Right forelimb (tissue), 1 donor: ENCODE measurements at regions not wholly inside any gene's neighbourhood (a gene's known extent, or its start where the extent isn't known, plus 50 kb on each side); places are given as distances from the start of the nearest gene placed in this dataset.
"Not testable (repeated sequence)": the region's sequence is repeated elsewhere in the genome, so short reads cannot be mapped to it uniquely, and the experiment has no call there.

Experiments
- DNase-seq: peaks from one replicate; pipeline ENCODE4 v3.0.0-alpha.2; 2018

DNA sequence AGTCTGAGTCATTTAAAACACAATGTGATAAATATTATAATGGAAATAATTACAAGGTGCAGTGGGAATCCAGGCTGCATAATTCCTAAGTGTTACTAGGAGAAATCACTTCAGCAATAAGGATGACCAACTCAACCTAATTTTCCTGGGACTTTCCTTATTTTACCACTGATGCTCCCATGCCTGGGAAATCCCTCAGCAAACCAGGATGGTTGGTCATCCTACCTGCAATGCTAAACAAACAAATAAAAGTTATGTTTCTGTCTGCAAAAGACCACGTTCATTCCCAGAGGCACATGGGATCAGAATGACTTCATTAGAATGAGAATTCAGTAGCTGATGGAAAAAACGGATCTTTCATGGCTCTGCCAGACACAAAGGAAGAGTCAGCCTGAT, 130.8 kb upstream of the RAP1B start:
- DNase-seq, result no peak

DNA sequence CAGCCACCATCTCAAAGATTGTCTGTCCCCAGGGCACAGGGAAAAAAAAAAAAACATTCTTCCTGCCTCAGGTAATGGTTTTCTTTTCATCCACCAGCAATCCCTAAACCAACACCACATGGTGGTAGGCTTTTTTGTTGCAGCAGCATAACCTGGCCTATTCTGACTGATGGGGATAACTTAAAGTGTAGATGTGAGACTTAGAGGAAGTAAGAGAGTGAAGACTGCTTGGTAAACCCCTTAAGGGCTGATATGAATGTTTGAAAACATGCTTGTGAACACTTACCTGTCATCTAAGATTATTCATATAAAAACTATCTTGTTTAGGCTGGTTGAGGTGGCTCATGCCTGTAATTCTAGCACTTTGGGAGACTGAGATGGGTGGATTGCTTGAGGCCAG, 130.2 kb upstream of the RAP1B start:
- DNase-seq, result no peak

DNA sequence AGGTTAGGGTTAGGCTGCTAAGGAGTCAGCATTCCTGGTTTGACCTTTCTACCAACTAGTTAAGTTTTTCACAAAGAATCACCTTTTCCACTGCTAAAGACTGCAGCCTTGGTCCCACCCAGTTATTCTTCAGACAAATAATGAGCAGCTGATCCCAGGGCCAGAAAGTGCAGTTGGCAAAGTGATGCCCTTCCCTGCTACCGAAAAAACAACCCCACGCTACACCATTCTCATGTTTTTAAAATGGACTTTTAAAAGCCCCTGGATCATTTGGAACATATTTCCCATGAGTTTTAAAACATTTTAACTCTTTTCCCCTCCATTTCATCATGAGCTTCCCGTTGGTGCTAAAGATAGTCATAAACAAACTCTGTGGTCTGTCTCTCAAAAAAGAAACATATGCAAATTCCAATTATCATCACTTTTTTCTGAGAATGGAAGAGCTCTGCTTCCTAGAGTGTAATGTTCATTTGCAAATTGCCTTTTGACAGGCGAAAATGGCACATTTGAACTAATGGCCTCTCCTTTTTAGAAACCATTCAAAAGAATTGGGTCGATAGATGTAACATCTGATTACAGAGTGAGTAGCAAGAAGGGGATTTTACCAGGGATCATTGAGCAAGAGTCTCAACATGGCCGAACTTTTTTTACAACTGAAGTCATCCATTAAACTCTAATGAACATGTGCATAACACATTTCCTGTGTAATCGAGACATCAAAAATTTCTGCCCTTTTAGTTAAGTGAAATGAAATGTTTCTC, 129.3 kb upstream of the RAP1B start:
- DNase-seq, result no peak

DNA sequence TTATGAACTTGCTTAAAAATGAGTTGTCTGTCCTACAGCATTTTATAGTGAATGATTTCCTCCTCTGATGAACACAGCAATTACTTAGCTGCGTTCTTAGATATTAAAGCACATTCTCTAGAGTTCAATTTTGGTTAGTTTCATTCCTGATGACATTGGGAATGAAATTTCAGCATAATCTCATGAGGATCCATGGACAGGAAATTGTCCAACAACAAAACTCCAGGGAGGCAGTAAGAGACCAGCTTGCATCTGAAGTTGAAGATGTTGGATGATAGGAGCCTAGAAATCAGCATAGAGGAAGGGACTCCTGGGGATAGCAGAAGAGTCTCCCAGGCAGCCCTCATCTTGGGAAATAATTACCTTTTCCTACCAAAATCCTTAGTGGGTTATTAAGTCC, 128.7 kb upstream of the RAP1B start:
- DNase-seq, result no peak

DNA sequence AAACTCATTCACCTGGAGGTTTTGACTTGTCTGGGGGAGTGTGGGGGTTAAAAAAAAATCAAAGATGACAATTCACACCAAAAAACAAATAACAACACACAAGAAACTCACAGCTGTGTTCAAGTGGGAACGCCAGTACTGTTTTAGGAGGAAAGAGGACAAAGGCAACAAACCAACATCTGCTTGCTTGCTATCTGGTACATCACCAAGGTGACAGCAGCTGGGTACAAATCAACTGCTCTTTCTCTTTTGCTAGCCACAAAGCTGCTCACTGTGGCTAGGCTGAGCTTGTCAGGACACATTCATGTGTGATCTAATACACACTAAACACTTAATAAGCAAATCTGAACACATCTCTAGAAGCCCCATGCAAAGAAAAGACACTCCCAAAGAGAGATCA, 128.0 kb upstream of the RAP1B start:
- no peak for DNase-seq

DNA sequence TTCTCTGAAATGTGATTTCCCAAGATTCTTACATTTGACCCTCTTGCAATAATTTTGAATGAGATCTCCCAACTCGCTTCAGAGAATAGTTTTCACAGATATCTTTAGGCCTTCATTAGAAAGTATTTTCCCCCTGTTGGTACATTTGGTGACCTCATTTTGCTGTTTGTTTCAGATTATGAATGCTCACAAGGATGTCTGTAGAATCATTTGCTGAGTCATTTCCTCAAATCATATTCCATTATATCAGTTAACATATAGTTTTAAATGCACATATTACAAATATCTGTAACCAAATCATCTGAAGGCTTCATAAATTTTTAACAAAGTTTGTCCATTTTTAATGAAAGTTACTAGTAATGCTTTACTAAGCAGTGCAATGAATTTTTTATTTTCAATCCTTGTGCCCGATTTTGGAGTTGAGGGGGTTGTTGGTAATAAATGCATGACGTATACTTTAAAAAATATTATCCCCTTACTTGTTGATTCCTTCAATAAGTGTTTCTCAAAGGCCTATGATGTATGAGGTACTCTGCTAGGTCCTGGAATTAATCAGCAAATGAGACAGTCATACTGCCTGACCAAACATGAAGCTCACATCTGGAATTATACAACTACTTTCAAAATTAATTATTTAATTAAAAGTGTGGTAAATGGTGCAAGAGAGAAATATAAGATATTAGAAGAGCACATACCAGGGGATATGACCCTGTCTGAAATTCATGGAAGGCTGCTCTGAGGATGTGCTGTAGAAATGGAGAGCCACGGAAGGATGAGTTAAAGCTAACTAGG, 126.9 kb upstream of the RAP1B start:
- no peak for DNase-seq

DNA sequence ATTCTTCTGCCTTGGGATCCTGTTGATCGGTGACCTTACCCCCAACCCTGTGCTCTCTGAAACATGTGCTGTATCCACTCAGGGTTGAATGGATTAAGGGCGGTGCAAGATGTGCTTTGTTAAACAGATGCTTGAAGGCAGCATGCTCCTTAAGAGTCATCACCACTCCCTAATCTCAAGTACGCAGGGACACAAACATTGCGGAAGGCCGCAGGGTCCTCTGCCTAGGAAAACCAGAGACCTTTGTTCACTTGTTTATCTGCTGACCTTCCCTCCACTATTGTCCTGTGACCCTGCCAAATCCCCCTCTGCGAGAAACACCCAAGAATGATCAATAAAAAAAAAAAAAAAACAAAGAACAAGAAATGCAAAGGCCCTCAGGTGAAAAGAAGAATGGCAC, 126.1 kb upstream of the RAP1B start:
- DNase-seq, result not testable (repeated sequence)

DNA sequence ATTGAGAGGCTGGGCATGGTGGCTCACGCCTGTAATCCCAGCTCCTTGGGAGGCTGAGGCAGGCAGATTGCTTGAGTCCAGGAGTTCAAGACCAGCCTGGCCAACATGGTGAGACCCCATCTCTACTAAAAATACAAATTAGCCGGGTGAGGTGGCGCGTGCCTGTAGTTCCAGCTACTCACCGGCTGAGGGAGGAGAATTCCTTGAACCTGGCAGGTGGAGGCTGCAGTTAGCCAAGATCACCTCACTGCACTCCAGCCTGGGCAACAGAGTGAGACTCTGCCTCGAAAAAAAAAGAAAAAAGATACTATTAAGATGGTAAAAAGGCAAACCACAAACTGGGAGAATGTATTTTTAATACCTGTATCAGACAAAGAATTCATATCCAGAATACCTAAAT, 124.2 kb upstream of the RAP1B start:
- not testable (repeated sequence) for DNase-seq

DNA sequence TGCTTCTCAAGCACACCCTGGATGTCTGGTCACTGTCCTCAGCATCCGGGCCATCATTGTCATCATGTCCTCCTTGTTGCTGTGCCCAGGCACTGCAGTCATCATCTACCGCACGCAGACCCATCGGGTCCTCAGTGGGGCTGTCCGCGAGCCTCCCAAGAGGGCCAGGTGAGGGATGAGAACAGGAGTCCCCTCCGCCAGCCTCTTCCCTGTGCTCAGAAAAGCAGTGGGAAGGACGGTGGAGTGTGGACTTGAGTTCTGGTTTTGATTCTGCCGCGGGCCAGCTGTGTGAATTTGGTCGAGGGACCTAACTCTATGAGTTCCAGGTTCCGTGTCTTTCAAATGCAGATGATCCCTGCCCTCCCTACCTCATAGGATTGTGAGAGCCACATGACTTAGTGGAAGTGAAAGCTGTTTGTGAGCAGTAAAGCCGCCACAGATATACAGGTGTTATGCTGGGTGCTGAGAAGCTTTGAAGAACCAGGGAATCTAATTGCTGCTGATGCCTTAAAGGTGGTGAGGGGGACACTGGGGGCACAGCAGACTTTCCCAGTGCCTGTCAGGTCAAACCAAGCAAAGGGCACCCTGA, 122.9 kb upstream of the RAP1B start:
- DNase-seq, result no peak

DNA sequence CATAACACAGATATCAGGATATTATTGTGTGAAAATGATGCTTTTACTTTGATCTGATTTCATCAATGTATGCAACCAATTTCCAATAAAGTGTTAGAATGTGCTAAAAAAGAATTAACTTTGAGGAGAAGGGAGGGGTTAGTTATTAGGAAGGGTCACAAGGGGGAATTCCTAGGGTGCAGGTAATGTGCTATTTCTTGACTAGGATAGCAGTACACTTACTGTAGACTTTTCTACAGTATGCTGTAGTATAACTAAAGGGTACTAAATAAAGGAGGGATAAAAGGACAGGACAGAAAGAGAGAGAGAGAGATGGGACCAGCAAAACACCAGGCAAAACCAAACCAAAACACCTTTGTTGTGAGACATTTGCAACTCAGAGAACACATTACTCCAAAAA, 121.4 kb upstream of the RAP1B start:
- no peak for DNase-seq

DNA sequence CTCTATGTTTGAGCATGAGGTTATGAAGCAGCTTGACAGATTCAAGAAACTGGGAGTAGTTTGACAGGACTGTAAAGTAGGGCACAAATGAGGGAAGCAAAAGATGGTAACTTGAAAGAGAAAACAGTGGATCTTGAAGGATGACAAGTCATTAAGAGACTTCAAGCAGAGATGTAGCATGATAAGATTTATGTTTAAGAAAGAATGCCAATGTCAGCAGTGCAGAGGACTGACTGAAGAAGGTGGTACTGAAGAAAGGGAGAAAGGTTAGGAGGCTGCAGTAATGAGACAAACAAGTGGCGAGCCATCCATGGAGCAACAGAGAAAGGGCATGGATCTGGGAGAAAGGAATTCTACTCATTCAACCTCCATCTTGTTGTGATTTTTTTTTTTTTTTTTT, 120.2 kb upstream of the RAP1B start:
- DNase-seq, result no peak

DNA sequence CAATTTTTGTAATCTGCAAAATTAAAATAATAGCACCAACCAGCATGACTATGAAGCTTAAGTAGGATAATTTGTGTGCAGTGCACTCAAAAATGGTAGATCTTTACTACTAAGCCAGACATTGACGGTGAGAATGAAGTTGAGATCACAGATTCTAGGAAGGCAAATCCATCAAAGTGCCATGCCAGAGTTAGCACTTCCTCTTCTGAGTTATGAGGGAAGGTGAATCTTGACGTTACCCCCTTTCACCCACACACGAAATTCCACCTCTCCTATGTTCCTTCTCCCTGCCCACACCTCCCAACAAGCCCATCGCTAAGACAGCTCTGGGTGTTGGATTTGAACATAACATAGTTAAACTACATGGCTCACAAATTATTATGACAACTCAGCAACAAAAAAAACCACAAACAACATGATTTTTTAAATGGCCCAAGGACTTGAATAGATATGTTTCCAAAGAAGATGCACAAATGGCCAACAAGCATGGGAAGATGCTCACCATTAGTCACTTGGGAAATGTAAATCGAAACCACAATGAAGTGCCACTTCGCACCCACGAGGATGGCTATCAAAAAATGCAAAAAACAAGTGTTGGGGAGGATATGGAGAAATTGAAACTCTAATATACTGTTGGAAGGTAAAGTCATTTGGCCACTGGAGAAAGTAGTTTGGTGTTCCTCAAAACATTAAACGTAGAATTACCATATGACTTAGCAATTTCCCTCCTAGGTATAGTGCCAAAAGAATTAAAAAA, 119.3 kb upstream of the RAP1B start:
- no peak for DNase-seq

DNA sequence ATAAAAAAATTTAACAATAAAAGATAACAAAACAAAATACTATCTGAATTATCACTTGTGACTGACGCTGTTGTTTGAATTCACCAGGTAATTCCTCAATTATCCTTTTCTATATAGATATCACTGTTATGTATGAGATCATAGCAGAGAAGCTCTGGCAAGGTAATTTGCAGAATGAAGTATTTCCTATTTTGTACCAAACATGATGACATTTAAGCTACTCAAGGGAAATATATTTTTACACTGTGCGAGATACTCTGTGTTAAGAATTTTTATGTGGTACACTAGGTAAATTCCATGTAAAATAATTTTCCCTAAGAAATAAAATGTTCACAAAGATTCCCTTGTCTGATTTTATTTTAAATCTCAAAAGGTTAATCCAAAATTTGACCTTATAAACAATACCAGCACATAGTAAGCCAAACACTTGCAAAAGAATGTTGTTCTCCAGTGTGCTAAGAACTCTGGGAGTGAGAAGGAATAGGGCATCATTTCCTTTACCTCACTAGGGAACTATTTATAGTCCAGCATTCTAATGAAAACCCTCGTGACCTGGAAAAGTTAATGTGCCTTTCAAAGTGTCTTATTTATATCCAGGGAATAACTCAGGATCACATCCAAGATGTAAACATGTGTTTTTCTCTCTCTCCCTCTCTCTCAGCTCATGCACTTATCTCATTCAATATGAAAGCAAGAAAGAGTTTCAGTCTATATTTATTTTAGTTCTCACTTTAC, 115.2 kb upstream of the RAP1B start:
- DNase-seq, result no peak

DNA sequence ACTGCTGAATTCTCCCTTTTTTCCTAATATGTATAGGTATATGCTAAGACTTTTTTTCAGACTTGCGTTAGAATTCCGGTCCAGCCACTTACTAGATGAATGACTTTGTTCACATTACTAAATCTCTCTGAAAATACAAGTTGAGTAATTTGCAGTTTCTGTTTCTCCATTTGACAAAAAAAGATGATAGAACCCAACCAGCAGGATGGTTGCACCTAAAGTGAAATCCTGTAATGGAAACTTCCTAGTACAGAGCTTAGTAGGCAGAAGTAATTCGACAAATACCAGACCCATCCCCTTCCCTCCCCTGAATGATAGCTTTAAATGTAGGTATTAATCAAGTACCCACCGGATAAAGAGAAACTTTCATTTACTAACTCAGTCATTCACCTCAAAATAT, 113.6 kb upstream of the RAP1B start:
- no peak for DNase-seq

DNA sequence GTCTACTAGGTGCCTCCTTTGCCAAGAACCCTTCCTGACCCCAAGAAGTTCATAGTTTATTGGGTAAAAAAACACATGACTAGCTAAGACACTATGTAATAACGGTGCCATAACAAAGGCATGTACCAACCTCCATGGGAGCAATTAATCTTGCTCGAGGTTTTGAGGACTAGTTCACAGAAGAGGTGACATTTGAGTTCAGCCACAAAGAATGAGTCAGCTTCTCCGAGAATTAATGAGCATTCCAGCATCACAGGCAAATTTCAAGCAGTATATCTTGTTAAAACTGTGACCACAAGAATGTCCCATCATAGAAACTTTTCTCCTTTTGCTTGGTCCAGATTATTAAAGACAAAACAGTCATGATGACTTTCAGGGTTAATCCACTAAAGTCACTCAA, 113.0 kb upstream of the RAP1B start:
- DNase-seq, result no peak

DNA sequence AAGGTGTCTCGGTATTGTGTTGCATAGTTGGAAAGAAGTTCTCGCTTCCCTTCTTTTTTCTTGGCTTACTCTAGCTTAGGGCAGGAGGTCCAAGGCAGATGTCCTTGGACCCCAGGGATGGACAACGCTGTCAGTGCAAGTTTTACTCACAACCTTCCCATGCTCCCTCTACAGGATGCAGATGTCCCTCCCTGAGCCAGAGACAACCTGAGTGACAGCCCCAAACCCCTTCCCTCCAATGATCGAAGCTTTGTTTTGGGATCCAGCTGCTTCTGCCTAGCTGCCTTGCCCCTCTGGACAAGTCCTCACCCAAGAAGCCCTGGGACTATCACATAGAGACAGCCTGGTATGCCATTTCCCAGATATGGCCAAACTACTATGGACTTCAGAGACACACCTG, 112.0 kb upstream of the RAP1B start:
- no peak for DNase-seq

DNA sequence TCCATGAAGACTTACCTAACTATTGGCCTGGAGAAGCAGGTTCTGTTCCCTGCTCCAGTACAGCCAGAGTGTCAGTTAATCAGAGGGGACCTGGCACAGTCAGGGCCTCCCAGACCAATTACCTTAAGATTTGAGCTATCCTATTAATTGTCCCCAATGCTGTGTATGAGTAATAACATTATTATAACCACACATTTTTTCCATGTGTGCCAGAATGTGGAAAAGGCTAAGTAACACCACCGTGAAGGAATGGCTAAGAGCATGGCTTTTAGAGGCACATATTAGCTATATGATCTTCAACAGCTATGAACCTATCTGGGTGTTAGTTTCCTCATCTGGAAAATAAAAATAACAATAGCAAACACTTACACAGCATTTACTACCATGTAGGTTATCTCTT, 111.1 kb upstream of the RAP1B start:
- no peak for DNase-seq

DNA sequence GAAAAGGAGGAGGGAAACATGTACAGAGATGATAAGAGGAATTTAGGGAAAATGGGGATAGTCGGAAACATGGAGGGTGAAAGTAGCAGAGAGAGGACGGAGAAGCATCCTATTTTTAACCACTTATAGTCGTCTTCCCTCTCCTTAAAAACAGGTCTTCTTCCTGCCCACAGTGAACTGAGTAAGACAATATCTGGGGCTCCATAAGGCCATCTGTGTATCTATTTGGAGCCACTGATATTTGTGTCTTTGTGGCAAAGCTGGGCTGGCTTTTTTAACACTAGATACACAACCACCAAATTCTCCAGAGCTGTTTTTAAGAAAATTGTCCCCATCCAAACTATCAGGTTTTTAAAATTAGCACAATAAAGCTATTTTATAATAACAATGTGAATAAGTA, 109.5 kb upstream of the RAP1B start:
- DNase-seq, result no peak

DNA sequence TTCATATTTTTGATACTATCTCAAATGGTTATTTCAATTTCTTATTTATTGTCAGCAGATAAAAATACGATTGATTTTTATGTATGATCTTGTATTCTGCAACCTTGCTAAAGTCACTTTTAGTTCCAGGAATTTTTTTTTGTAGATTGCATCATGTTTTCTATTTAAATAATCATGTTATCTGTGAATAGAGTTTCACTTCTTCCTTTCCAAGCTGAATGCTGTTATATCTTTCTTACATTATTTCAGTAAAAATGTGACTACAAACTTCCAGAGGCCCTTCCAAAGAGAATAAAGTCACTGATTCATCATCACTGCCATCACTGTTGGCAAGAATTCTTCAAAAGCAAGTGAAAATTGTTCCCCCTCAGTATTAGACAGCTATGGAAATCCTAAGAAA, 104.7 kb upstream of the RAP1B start:
- no peak for DNase-seq

DNA sequence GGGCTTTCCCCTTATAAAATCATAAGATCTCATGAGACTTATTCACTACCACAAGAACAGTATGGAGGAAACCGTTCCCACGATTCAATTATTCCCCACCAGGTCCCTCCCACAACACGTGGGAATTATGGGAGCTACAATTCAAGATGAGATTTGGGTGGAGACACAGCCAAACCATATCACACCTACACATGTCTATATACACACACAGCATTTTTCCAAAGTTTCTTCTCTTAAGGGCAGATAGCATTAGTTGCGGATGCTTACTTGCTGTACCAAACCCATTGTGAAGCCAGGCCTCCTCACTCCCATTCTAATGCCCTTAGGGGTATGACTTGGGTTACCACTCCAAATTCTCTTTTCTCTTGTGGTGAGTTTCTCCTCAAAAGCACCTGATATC, 104.1 kb upstream of the RAP1B start:
- DNase-seq, result no peak

DNA sequence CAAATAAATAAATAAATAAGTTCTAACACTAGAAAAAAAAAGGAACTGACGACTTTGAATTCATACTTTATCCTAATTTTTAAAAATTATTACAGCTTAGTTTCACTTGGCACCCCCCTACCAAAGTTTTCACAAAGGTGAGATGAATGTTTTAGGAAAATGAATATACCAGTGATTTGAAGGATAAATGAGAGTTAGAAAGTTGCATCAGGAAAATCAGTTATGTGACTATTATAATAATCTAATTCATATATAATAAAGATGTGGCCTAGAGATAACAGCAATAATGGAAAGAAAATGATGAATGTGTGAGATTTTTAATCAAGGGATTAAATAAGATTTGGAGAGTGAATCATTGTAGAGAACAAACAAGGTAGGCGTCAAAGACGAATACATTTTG, 103.0 kb upstream of the RAP1B start:
- DNase-seq, result no peak

DNA sequence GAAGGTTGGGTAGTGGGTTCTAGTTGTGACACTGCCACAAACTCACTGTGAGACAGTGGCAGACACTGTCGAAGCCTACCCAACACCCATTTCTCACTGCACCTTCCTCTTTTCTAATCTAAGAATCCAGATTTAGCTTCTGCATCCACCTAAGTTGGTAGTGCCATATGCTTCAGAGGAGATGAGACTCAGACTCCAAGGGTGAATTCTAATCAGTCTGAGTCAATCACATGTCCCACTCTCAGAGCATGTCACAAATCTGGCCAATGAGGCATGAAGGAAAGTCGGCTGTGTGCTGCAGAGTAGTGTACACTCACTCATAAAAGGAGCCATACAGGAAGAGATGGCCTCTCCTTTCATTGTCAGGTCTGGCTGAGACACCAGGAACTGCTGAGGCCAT, 102.1 kb upstream of the RAP1B start:
- DNase-seq, result no peak

DNA sequence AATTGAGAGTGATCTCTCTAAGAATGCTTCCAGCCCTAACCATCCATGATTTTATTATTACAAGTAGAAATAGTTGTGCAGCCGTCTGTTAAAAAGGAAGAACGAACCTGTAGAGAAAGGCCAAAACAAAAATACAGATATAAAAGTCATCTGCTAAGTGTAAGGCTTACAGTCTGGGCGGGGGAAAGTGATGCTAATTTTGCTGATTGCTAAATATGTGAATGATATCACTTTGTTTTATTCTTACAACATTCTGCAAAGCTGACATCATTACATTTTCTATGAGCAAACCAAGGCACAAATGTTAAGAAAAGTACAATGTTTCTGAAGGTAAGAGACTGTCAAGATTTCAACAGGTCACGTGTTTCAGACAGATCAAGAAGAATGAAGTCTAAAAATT, 101.5 kb upstream of the RAP1B start:
- no peak for DNase-seq
